SU-DHL-6 (cell line): ENCODE measurements at regions not wholly inside any gene's neighbourhood (a gene's known extent, or its start where the extent isn't known, plus 50 kb on each side); places are given as distances from the start of the nearest gene placed in this dataset.

Source experiments
- EZH2phosphoT487 ChIP-seq: fragments of 200-600 bp; sonication (generic), shearing (Covaris generic); conservative IDR thresholded peaks from 2 replicates; pipeline ENCODE4 v1.6.1; 2018; ENCODE audit warnings: mild to moderate bottlenecking, antibody characterized with exemption, low read length, moderate library complexity, mixed read lengths
- TF ChIP-seq, protein P1 (sequence below): fragments of 200-600 bp; sonication (generic); IDR thresholded peaks from one replicate; pipeline ENCODE4 v1.5.1; 2017; ENCODE audit warnings: antibody characterized with exemption, mild to moderate bottlenecking, low read length, moderate library complexity; ENCODE audit not compliant: insufficient read depth, poor library complexity, severe bottlenecking

DNA sequence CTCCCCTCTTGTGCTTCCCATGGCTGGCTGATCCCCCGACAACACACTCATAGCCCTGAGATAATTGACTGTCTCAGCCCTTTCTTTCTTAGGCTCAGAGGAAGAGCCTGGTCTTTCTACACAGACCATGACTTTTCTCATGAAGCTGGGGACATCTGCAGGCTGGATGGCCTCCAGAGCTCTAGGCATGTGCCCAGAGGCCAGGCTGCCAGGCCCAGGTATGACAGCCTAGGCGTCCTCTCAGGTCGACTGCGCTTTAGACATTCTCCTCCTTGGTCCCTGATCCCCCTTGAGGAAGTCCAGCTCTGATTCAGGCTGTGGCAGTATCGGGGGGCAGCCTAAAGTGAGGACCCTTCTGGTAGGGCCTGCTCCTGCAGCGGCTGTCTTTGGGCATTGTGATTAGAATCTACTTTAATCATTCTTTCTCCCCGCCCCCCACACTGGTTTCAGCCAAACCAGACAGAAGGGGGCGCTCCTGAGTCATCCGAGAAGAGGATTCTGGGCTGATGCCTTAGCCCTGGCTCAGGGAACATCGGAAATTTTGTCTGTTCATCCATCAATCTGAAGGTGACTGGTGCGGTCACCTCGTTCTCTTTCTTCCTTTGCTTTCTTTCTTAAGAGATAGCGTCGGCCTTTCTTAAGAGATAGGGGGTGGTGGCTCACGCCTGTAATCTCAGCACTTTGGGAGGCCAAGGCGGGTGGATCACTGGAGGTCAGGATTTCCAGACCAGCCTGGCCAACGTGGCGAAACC is 66.5 kb upstream of the HSPA9 start:
- TF ChIP-seq, protein P1, sequence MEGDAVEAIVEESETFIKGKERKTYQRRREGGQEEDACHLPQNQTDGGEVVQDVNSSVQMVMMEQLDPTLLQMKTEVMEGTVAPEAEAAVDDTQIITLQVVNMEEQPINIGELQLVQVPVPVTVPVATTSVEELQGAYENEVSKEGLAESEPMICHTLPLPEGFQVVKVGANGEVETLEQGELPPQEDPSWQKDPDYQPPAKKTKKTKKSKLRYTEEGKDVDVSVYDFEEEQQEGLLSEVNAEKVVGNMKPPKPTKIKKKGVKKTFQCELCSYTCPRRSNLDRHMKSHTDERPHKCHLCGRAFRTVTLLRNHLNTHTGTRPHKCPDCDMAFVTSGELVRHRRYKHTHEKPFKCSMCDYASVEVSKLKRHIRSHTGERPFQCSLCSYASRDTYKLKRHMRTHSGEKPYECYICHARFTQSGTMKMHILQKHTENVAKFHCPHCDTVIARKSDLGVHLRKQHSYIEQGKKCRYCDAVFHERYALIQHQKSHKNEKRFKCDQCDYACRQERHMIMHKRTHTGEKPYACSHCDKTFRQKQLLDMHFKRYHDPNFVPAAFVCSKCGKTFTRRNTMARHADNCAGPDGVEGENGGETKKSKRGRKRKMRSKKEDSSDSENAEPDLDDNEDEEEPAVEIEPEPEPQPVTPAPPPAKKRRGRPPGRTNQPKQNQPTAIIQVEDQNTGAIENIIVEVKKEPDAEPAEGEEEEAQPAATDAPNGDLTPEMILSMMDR = peak; percentile 67
- no peak for TF ChIP-seq EZH2phosphoT487
